GM21619 (cell line): ENCODE measurements at regions not wholly inside any gene's neighbourhood (a gene's known extent, or its start where the extent isn't known, plus 50 kb on each side); places are given as distances from the start of the nearest gene placed in this dataset.

ENCODE experiments used
- ATAC-seq: cut with Tn5 transposase; IDR thresholded peaks from one replicate; pipeline ENCODE4 v1.9.1; 2021; ENCODE audit not compliant: unreplicated experiment

DNA sequence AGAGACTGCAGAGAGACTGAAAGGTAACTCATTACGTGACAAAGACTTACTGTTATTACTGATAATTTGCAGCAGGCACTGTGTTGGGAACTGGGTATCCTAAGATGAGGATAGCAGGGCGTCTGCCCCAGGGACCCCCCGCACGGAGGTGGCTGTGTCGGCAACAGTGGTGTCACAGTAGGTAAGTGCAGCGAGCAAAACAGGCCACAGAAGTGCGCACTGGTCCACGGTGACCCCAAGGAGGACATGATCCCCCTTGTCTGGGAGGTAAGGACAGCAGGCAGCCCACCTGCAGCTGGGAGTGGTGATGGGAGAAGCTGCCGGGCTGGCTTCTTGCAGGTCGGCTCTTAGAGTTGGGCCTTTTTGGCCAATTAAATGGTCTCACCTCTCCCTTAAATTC, 82.9 kb downstream of the FAM43A start:
- ATAC-seq = no peak

DNA sequence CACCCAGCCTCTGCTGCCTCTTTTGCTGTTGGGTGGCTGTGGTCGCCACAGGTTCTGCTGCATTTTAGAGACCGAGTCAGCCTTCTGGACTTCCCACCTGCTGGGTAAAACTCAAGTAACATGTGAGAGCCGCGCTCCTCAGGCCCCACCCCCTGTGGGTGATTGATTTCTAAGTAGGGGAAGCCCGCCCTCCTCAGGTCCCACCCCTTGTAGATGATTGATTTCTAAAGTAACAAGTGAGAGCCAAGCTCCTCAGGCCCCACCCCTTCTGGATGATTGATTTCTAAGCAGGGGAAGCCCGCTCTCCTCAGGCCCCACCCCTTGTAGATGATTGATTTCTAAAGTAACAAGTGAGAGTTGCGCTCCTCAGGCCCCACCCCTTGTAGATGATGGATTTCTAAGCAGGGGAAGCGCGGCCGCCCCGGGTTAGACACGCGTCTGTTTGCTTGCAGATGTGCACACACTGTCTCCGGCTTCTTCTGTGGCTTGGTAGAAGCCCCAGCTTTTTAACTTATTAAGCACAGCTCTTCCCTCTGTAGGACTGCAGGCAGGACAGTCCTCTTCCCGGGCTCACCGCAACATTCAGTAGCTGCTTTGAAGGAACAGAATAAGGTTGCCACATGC, 83.4 kb downstream of the FAM43A start:
- ATAC-seq = peak; percentile 98

GRCh38 chr3:194772241-194773000, 86.7 kb downstream of the FAM43A start:
- ATAC-seq = no peak

DNA sequence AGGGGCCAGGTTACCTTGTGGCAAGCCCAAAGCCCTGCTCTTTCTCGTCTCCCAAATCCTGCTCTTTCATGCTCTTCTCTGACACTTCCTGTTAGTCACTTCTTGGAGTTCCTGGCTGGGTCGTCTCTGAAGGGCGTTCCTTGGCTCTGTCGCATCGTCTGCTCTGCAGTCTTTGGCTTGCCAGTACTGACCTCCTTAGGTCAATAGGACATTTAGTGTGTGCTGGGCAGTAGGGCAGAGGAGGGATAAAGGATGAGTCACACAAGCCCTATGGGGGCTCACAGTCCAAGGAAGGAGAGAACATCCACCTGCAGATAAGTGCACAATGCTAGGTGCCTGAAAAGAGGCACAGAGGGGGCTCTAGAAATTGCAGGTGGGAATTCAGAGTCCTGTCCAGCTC, 87.5 kb downstream of the FAM43A start:
- ATAC-seq = no peak

GRCh38 chr3:194773771-194774455, 88.2 kb downstream of the FAM43A start:
- ATAC-seq = no peak

DNA sequence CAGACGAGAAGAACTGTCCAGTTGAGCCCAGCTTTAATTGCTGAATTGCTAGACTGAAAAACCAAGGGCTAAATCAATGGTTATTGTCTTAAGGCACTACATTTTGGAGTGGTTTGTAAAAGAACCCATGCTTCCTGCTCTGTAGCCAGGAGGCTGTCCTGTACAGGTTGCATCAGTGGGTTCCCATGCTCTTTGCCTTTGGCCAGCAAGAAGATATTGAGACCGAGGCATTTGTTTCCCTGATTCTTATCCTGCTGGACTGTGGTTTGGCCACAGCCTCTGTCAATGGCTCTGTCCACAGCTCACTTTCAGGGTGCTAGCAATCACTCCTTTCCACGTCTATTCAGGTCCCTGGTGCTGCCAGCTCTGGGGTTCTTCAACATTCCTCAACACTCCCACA, 89.6 kb downstream of the FAM43A start:
- no peak for ATAC-seq

GRCh38 chr3:194775731-194776130, 90.0 kb downstream of the FAM43A start:
- ATAC-seq = no peak

- no peak for ATAC-seq
These were observed 92.0 kb downstream of the FAM43A start for GRCh38 chr3:194777729-194778128.

- no peak for ATAC-seq
These were observed 94.1 kb downstream of the FAM43A start for GRCh38 chr3:194779729-194780224.

GRCh38 chr3:194780706-194781105, 95.0 kb downstream of the FAM43A start:
- no peak for ATAC-seq

GRCh38 chr3:194781617-194782016, 95.9 kb downstream of the FAM43A start:
- ATAC-seq = no peak

GRCh38 chr3:194782698-194783404, 97.2 kb downstream of the FAM43A start:
- ATAC-seq = no peak

DNA sequence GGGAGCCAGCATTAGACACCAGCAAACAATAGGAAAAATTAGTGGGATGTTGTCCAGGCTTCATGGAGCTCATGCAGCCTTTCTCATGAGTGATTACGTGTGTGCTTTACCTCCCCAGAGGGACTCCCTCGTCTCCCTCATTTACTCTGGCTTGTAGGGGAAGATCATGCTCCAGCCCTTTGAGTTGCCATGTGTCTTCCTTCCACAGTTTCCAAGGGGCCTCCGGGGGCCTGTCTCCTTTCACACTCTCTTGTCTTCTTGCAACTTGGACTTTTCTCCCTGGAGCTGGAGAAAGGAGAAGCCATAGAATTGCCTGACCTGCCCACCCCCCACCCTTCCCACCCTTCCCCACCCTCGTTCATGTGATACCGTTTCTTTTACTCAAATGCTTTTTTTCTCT, 98.7 kb downstream of the FAM43A start:
- no peak for ATAC-seq

GRCh38 chr3:194785315-194785714, 99.6 kb downstream of the FAM43A start:
- ATAC-seq = no peak

GRCh38 chr3:194787072-194787471, 101.4 kb downstream of the FAM43A start:
- ATAC-seq = no peak

- ATAC-seq = no peak
These were observed 102.0 kb downstream of the FAM43A start for GRCh38 chr3:194787650-194788049.

GRCh38 chr3:194792368-194792767, 106.7 kb downstream of the FAM43A start:
- ATAC-seq = no peak

- no peak for ATAC-seq
These were observed 112.0 kb downstream of the FAM43A start for GRCh38 chr3:194797555-194798250.

DNA sequence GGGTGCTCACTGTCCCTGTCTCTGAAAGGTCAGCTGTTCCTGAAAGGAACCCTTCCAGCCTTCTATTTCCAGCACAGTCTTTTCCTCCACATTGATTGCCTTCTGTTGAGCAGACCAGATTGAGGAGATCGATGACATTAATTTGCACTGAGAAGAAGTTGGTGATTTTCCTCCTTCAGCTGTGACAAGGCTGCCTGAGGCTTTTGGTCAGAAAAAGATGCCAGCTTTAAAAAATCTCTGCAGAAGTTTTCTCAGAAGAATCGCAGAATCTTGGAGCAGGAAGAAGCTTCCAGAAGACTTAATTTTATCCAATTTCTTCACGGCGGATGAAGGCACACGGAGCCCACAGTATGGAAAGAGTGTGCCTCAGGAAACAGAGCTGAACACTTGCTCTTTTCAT, 112.8 kb downstream of the FAM43A start:
- no peak for ATAC-seq

- no peak for ATAC-seq
These were observed 114.3 kb downstream of the FAM43A start for GRCh38 chr3:194800002-194800401.
